Astrocyte (in vitro differentiated cells and primary cell): ENCODE measurements at regions not wholly inside any gene's neighbourhood (a gene's known extent, or its start where the extent isn't known, plus 50 kb on each side); places are given as distances from the start of the nearest gene placed in this dataset.
A peak's percentile ranks its signal among the peaks of the same experiment; 100 is the strongest.

Experiments
- DNase-seq: peaks from one replicate; pipeline ENCODE4 v3.0.0-alpha.2; 2010; ENCODE audit warnings: low read depth
- FAIRE-seq: peaks from 2 replicates; lab custom pipeline; 2011; peaks lifted over from hg19 to GRCh38; lab: Jason Lieb, UNC
- H2AFZ ChIP-seq: 2 replicates; pipeline ENCODE4 v1.6.0; 2012; ENCODE audit warnings: low read depth, low read length, inconsistent platforms
- H3K27ac ChIP-seq: 2 replicates; pipeline ENCODE4 v1.5.1; 2011; ENCODE audit warnings: low read depth, low read length, inconsistent platforms
- H3K27me3 ChIP-seq: 2 replicates; pipeline ENCODE4 v1.6.0; 2011; ENCODE audit warnings: low read length, inconsistent platforms; ENCODE audit not compliant: insufficient read depth
- H3K36me3 ChIP-seq: 2 replicates; pipeline ENCODE4 v1.5.1; 2011; ENCODE audit warnings: low read length, inconsistent platforms; ENCODE audit not compliant: insufficient read depth
- H3K4me1 ChIP-seq: 2 replicates; pipeline ENCODE4 v1.5.1; 2011; ENCODE audit warnings: low read length, inconsistent platforms; ENCODE audit not compliant: insufficient read depth
- H3K4me2 ChIP-seq: 2 replicates; pipeline ENCODE4 v1.6.0; 2012; ENCODE audit warnings: low read length, inconsistent platforms
- H3K4me3 ChIP-seq: 2 replicates; pipeline ENCODE4 v1.5.1; 2011; ENCODE audit warnings: low read depth, mild to moderate bottlenecking, low read length, inconsistent platforms; ENCODE audit not compliant: insufficient read depth
- H3K79me2 ChIP-seq: 2 replicates; pipeline ENCODE4 v1.6.0; 2012; ENCODE audit warnings: mild to moderate bottlenecking, low read length, inconsistent platforms; ENCODE audit not compliant: insufficient read depth
- H3K9ac ChIP-seq: 2 replicates; pipeline ENCODE4 v1.6.0; 2012; ENCODE audit warnings: mild to moderate bottlenecking, low read length, inconsistent platforms
- H3K9me3 ChIP-seq: 2 replicates; pipeline ENCODE4 v1.5.1; 2012; ENCODE audit warnings: low read depth, mild to moderate bottlenecking, low read length, inconsistent platforms; ENCODE audit not compliant: insufficient read depth
- H4K20me1 ChIP-seq: 2 replicates; pipeline ENCODE4 v1.6.0; 2012; ENCODE audit warnings: low read length, inconsistent platforms; ENCODE audit not compliant: insufficient read depth
- H3K27ac Mint-ChIP-seq: one replicate; pipeline ENCODE4 v1.8.0; 2021; ENCODE audit warnings: mild to moderate bottlenecking, mixed read lengths; ENCODE audit not compliant: unreplicated experiment
- H3K27me3 Mint-ChIP-seq: one replicate; pipeline ENCODE4 v1.8.0; 2021; ENCODE audit warnings: low read depth, mixed read lengths; ENCODE audit not compliant: unreplicated experiment
- H3K36me3 Mint-ChIP-seq: one replicate; pipeline ENCODE4 v1.8.0; 2021; ENCODE audit warnings: low read depth, mixed read lengths; ENCODE audit not compliant: unreplicated experiment
- H3K4me1 Mint-ChIP-seq: one replicate; pipeline ENCODE4 v1.8.0; 2021; ENCODE audit warnings: low read depth, mixed read lengths; ENCODE audit not compliant: unreplicated experiment
- H3K4me3 Mint-ChIP-seq: one replicate; pipeline ENCODE4 v1.8.0; 2021; ENCODE audit warnings: mild to moderate bottlenecking, moderate library complexity, mixed read lengths; ENCODE audit not compliant: unreplicated experiment
- H3K9me3 Mint-ChIP-seq: one replicate; pipeline ENCODE4 v1.8.0; 2021; ENCODE audit warnings: mild to moderate bottlenecking, mixed read lengths; ENCODE audit not compliant: unreplicated experiment
- CTCF ChIP-seq: IDR thresholded peaks from 2 replicates; pipeline ENCODE4 v1.5.1; 2011; ENCODE audit warnings: low read depth, mild to moderate bottlenecking, inconsistent platforms, low read length, moderate library complexity; ENCODE audit not compliant: insufficient read depth
- EZH2 ChIP-seq: IDR thresholded peaks from 2 replicates; pipeline ENCODE4 v1.6.1; 2012; ENCODE audit warnings: mild to moderate bottlenecking, low read length, inconsistent platforms; ENCODE audit not compliant: insufficient read depth

GRCh38 chr7:21077602-21078001 lies 290.9 kb upstream of the SP8 start:
- Histone ChIP-seq H3K4me3 (no peak overlapping the region), H3K36me3 (no peaks in the 10 kb centered on the region), H3K79me2 (no peaks in the 10 kb centered on the region), H3K9me3 (peaks cover 3% of the 10 kb centered on the region), H3K4me2 (no peak overlapping the region), H3K4me1 (no peaks in the 10 kb centered on the region), H4K20me1 (no peaks in the 10 kb centered on the region), H2AFZ (no peak overlapping the region), H3K27me3 (no peaks in the 10 kb centered on the region), H3K27ac (no peak overlapping the region), H3K9ac (no peak overlapping the region)
- Mint-ChIP-seq H3K4me1 (peaks cover 3% of the 10 kb centered on the region), H3K27ac (no peak overlapping the region), H3K4me3 (no peak overlapping the region), H3K36me3 (no peaks in the 10 kb centered on the region), H3K9me3 (no peaks in the 10 kb centered on the region), H3K27me3 (no peaks in the 10 kb centered on the region)
- TF ChIP-seq CTCF (no peak), EZH2 (no peak)
- DNase-seq (no peak), FAIRE-seq (no peak)

GRCh38 chr7:21084286-21084685 lies 297.6 kb upstream of the SP8 start:
- no peaks in the 10 kb centered on the region for H3K9me3 Mint-ChIP-seq
- FAIRE-seq (no peak), DNase-seq (no peak)
- no peaks in the 10 kb centered on the region for H3K27me3 Mint-ChIP-seq
- Histone ChIP-seq H3K4me3 (no peak overlapping the region), H4K20me1 (no peaks in the 10 kb centered on the region), H3K4me2 (no peak overlapping the region), H3K27me3 (no peaks in the 10 kb centered on the region), H3K4me1 (no peaks in the 10 kb centered on the region), H3K79me2 (no peaks in the 10 kb centered on the region), H3K9ac (no peak overlapping the region), H3K9me3 (peaks cover 5% of the 10 kb centered on the region), H3K36me3 (no peaks in the 10 kb centered on the region), H3K27ac (no peak overlapping the region), H2AFZ (no peak overlapping the region)
- no peak overlapping the region for H3K4me3 Mint-ChIP-seq
- H3K4me1 Mint-ChIP-seq: peaks cover 2% of the 10 kb centered on the region
- no peaks in the 10 kb centered on the region for H3K36me3 Mint-ChIP-seq
- H3K27ac Mint-ChIP-seq: no peak overlapping the region
- TF ChIP-seq EZH2 (no peak), CTCF (no peak)

- Histone ChIP-seq H3K9ac (no peak overlapping the region), H3K27me3 (no peaks in the 10 kb centered on the region), H3K27ac (no peak overlapping the region), H3K36me3 (no peaks in the 10 kb centered on the region), H3K9me3 (peaks cover 5% of the 10 kb centered on the region), H3K79me2 (no peaks in the 10 kb centered on the region), H4K20me1 (no peaks in the 10 kb centered on the region), H3K4me1 (no peaks in the 10 kb centered on the region), H3K4me3 (no peak overlapping the region), H2AFZ (no peak overlapping the region), H3K4me2 (no peak overlapping the region)
- DNase-seq (peak; percentile 3), FAIRE-seq (no peak)
- no peak overlapping the region for H3K4me3 Mint-ChIP-seq
- H3K27ac Mint-ChIP-seq: no peak overlapping the region
- H3K27me3 Mint-ChIP-seq: no peaks in the 10 kb centered on the region
- no peaks in the 10 kb centered on the region for H3K9me3 Mint-ChIP-seq
- no peak for TF ChIP-seq EZH2
- no peak for TF ChIP-seq CTCF
- H3K36me3 Mint-ChIP-seq: no peaks in the 10 kb centered on the region
- H3K4me1 Mint-ChIP-seq: peaks cover 2% of the 10 kb centered on the region
Measured at GRCh38 chr7:21086688-21087087, 300.0 kb upstream of the SP8 start.
